Lower lobe of right lung (tissue), 2 donors: ENCODE measurements at regions not wholly inside any gene's neighbourhood (a gene's known extent, or its start where the extent isn't known, plus 50 kb on each side); places are given as distances from the start of the nearest gene placed in this dataset.
"Not testable (repeated sequence)": the region's sequence is repeated elsewhere in the genome, so short reads cannot be mapped to it uniquely, and the experiment has no call there.

ENCODE experiments used
- ATAC-seq, 2 donors: fragments of 200-7000 bp; cut with Tn5 transposase; one replicate each; pipeline ENCODE4 v1.9.1; 2020 to 2022; ENCODE audit warnings: mild to moderate bottlenecking in 2 of 2, moderate library complexity in 2 of 2
- DNase-seq: peaks from one replicate; pipeline ENCODE4 v3.0.0-alpha.2; 2020
- H3K27ac ChIP-seq: fragments of 200-600 bp; one replicate; pipeline ENCODE4 v1.8.0; 2022
- H3K27me3 ChIP-seq: fragments of 200-600 bp; one replicate; pipeline ENCODE4 v1.8.0; 2022; ENCODE audit warnings: low read depth
- H3K36me3 ChIP-seq: fragments of 200-600 bp; one replicate; pipeline ENCODE4 v1.8.0; 2022; ENCODE audit warnings: mild to moderate bottlenecking
- H3K4me1 ChIP-seq: fragments of 200-600 bp; one replicate; pipeline ENCODE4 v1.8.0; 2022
- H3K4me3 ChIP-seq: fragments of 200-600 bp; one replicate; pipeline ENCODE4 v1.8.0; 2022; ENCODE audit warnings: mild to moderate bottlenecking
- H3K9me3 ChIP-seq: fragments of 200-600 bp; one replicate; pipeline ENCODE4 v1.8.0; 2022
- CTCF ChIP-seq: fragments of 200-600 bp; IDR thresholded peaks from one replicate; pipeline ENCODE4 v1.8.0; 2022; ENCODE audit warnings: antibody characterized with exemption, mild to moderate bottlenecking
- intact Hi-C: fragments of 100-400 bp; cut with DNase I; formaldehyde crosslinking; loops from one replicate; pipeline ENCODE4 v1.11.0; 2022
- donor health status: DM: no; HTN: yes; CAD: no; lungs with severe emphysema.

- intact Hi-C loops, result no loop called here
- DNase-seq, result no peak
- no peak for TF ChIP-seq CTCF
- peaks cover 20% of the 10 kb centered on the region for H3K4me1 ChIP-seq
- no peak overlapping the region for H3K27ac ChIP-seq
- H3K4me3 ChIP-seq, result no peak overlapping the region
- no peak for ATAC-seq
- H3K27me3 ChIP-seq, result no peaks in the 10 kb centered on the region
- H3K36me3 ChIP-seq, result no peaks in the 10 kb centered on the region
- H3K9me3 ChIP-seq, result peaks cover 9% of the 10 kb centered on the region
Observed at GRCh38 chr15:75109736-75110130, 86.3 kb downstream of the PPCDC start.

GRCh38 chr15:75112278-75112847, 89.0 kb downstream of the PPCDC start:
- Histone ChIP-seq H3K4me1 (peaks cover 6% of the 10 kb centered on the region), H3K4me3 (no peak overlapping the region), H3K9me3 (peaks cover 9% of the 10 kb centered on the region), H3K27me3 (no peaks in the 10 kb centered on the region), H3K36me3 (no peaks in the 10 kb centered on the region), H3K27ac (no peak overlapping the region)
- ATAC-seq, result no peak
- no peak for TF ChIP-seq CTCF
- no peak for DNase-seq
- intact Hi-C loops, result no loop called here

- DNase-seq (no peak), ATAC-seq (peak; percentile 28 to 31)
- no peaks in the 10 kb centered on the region for H3K36me3 ChIP-seq
- peaks cover 6% of the 10 kb centered on the region for H3K4me1 ChIP-seq
- peaks cover 9% of the 10 kb centered on the region for H3K9me3 ChIP-seq
- H3K27me3 ChIP-seq, result no peaks in the 10 kb centered on the region
- intact Hi-C loops, result no loop called here
- no peak overlapping the region for H3K4me3 ChIP-seq
- TF ChIP-seq CTCF, result no peak
- no peak overlapping the region for H3K27ac ChIP-seq
Observed at GRCh38 chr15:75112848-75113492, 88.7 kb upstream of the C15orf39 start.

- no peaks in the 10 kb centered on the region for H3K27me3 ChIP-seq
- no peak overlapping the region for H3K4me3 ChIP-seq
- H3K9me3 ChIP-seq, result peaks cover 9% of the 10 kb centered on the region
- no peak for ATAC-seq
- DNase-seq, result no peak
- no peaks in the 10 kb centered on the region for H3K4me1 ChIP-seq
- H3K27ac ChIP-seq, result no peak overlapping the region
- no peak for TF ChIP-seq CTCF
- intact Hi-C loops, result no loop called here
- H3K36me3 ChIP-seq, result no peaks in the 10 kb centered on the region
Observed at GRCh38 chr15:75114327-75114726, 87.4 kb upstream of the C15orf39 start.

- Histone ChIP-seq H3K27me3 (no peaks in the 10 kb centered on the region), H3K4me3 (no peak overlapping the region), H3K36me3 (no peaks in the 10 kb centered on the region), H3K27ac (no peak overlapping the region), H3K9me3 (peaks cover 9% of the 10 kb centered on the region), H3K4me1 (no peaks in the 10 kb centered on the region)
- DNase-seq, result no peak
- no peak for TF ChIP-seq CTCF
- ATAC-seq, result no peak
- intact Hi-C loops, result no loop called here
Observed at GRCh38 chr15:75114796-75115195, 86.9 kb upstream of the C15orf39 start.

GRCh38 chr15:75115411-75115913, 86.2 kb upstream of the C15orf39 start:
- intact Hi-C loops, H3K9me3 ChIP-seq, H3K4me1 ChIP-seq, DNase-seq, H3K27me3 ChIP-seq, H3K36me3 ChIP-seq, ATAC-seq, H3K27ac ChIP-seq, H3K4me3 ChIP-seq: not testable (repeated sequence)

- H3K9me3 ChIP-seq, H3K27ac ChIP-seq, H3K4me1 ChIP-seq, H3K27me3 ChIP-seq, H3K4me3 ChIP-seq, ATAC-seq, H3K36me3 ChIP-seq, intact Hi-C loops, DNase-seq: not testable (repeated sequence)
Observed at GRCh38 chr15:75116143-75116542, 85.5 kb upstream of the C15orf39 start.
